Suprapubic skin (tissue), 4 donors: ENCODE measurements at regions not wholly inside any gene's neighbourhood (a gene's known extent, or its start where the extent isn't known, plus 50 kb on each side); places are given as distances from the start of the nearest gene placed in this dataset.

ENCODE experiments used
- DNase-seq, 2 donors: peaks; one replicate each; pipeline ENCODE4 v3.0.0-alpha.2; 2019; ENCODE audit warnings: low spot score in 2 of 2
- H3K27ac ChIP-seq: fragments of 200-600 bp; sonication (generic); one replicate; pipeline ENCODE4 v1.5.1; 2019
- H3K27me3 ChIP-seq: fragments of 200-600 bp; sonication (generic); one replicate; pipeline ENCODE4 v1.5.1; 2019
- H3K36me3 ChIP-seq: fragments of 200-600 bp; sonication (generic); one replicate; pipeline ENCODE4 v1.5.1; 2019
- H3K4me1 ChIP-seq: fragments of 200-600 bp; sonication (generic); one replicate; pipeline ENCODE4 v1.5.1; 2019
- H3K4me3 ChIP-seq: fragments of 200-600 bp; sonication (generic); one replicate; pipeline ENCODE4 v1.5.1; 2019; ENCODE audit warnings: mild to moderate bottlenecking
- H3K9me3 ChIP-seq: fragments of 200-600 bp; sonication (generic); one replicate; pipeline ENCODE4 v1.5.1; 2019
- CTCF ChIP-seq, 2 donors: fragments of 200-600 bp in 1 of 2; fragments of 450-650 bp in 1 of 2; sonication (generic) in 1 of 2; IDR thresholded peaks; one replicate each; pipeline ENCODE4 v1.5.1; 2016 to 2019; ENCODE audit warnings: antibody characterized with exemption in 2 of 2, mild to moderate bottlenecking in 1 of 2, moderate library complexity in 1 of 2
- EP300 ChIP-seq: sonication (generic); formaldehyde crosslinking; IDR thresholded peaks from one replicate; pipeline ENCODE4 v1.6.1; 2017; ENCODE audit warnings: antibody characterized with exemption
- POLR2A ChIP-seq, 2 donors: fragments of 450-650 bp; IDR thresholded peaks; one replicate each; pipeline ENCODE4 v1.6.1; 2017; ENCODE audit warnings: antibody characterized with exemption in 2 of 2, mild to moderate bottlenecking in 2 of 2, moderate library complexity in 2 of 2
- POLR2AphosphoS5 ChIP-seq, 3 donors: sonication (generic); formaldehyde crosslinking; IDR thresholded peaks; one replicate each; pipeline ENCODE4 v1.6.1; 2017; ENCODE audit warnings: antibody characterized with exemption in 3 of 3
- WGBS: methylation state at CpG from one replicate; pipeline ENCODE4 v1.1.5; 2018; 5-methylcytosine and 5-hydroxymethylcytosine counted together

GRCh38 chr12:127663716-127664115, 603.3 kb upstream of the TMEM132C start:
- no peak overlapping the region for H3K27ac ChIP-seq
- H3K4me3 ChIP-seq, result no peak overlapping the region
- H3K4me1 ChIP-seq, result no peaks in the 10 kb centered on the region
- WGBS, result 74% methylated on average over 3 of the region's 3 CpGs
- no peak for TF ChIP-seq POLR2A (IDR thresholded peaks at IDR 0.05)
- TF ChIP-seq CTCF (IDR thresholded peaks at IDR 0.05), result no peak
- TF ChIP-seq EP300, result no peak
- TF ChIP-seq POLR2AphosphoS5 (IDR thresholded peaks at IDR 0.05), result no peak
- no peaks in the 10 kb centered on the region for H3K9me3 ChIP-seq
- H3K27me3 ChIP-seq, result no peaks in the 10 kb centered on the region
- H3K36me3 ChIP-seq, result no peaks in the 10 kb centered on the region
- DNase-seq, result no peak

- 77% methylated on average over 4 of the region's 4 CpGs for WGBS
- TF ChIP-seq CTCF (IDR thresholded peaks at IDR 0.05) (no peak), POLR2AphosphoS5 (IDR thresholded peaks at IDR 0.05) (no peak), EP300 (no peak), POLR2A (IDR thresholded peaks at IDR 0.05) (no peak)
These were observed 602.1 kb upstream of the TMEM132C start for GRCh38 chr12:127664901-127665300.

GRCh38 chr12:127667131-127667685, 599.8 kb upstream of the TMEM132C start:
- Histone ChIP-seq H3K36me3 (no peaks in the 10 kb centered on the region), H3K4me3 (no peak overlapping the region), H3K9me3 (no peaks in the 10 kb centered on the region), H3K4me1 (no peaks in the 10 kb centered on the region), H3K27ac (no peak overlapping the region), H3K27me3 (no peaks in the 10 kb centered on the region)
- 65% methylated on average over 3 of the region's 3 CpGs for WGBS
- no peak for DNase-seq
- no peak for TF ChIP-seq POLR2AphosphoS5 (IDR thresholded peaks at IDR 0.05)
- TF ChIP-seq EP300, result no peak
- TF ChIP-seq POLR2A (IDR thresholded peaks at IDR 0.05), result no peak
- no peak for TF ChIP-seq CTCF (IDR thresholded peaks at IDR 0.05)

More at GRCh38 chr12:127664901-127665300, 602.1 kb upstream of the TMEM132C start:
- no peaks in the 10 kb centered on the region for H3K4me1 ChIP-seq
- H3K36me3 ChIP-seq, result no peaks in the 10 kb centered on the region
- H3K9me3 ChIP-seq, result no peaks in the 10 kb centered on the region
- no peaks in the 10 kb centered on the region for H3K27me3 ChIP-seq
- no peak overlapping the region for H3K27ac ChIP-seq
- H3K4me3 ChIP-seq, result no peak overlapping the region
- DNase-seq, result no peak

- 91% methylated on average over 5 of the region's 5 CpGs for WGBS
- Histone ChIP-seq H3K9me3 (no peaks in the 10 kb centered on the region), H3K36me3 (no peaks in the 10 kb centered on the region), H3K27me3 (no peaks in the 10 kb centered on the region), H3K27ac (no peak overlapping the region), H3K4me3 (no peak overlapping the region), H3K4me1 (no peaks in the 10 kb centered on the region)
- TF ChIP-seq EP300 (no peak), CTCF (IDR thresholded peaks at IDR 0.05) (no peak), POLR2AphosphoS5 (IDR thresholded peaks at IDR 0.05) (no peak), POLR2A (IDR thresholded peaks at IDR 0.05) (no peak)
- DNase-seq, result no peak
These were observed 596.7 kb upstream of the TMEM132C start for GRCh38 chr12:127670294-127670693.

GRCh38 chr12:127670796-127671195, 596.2 kb upstream of the TMEM132C start:
- DNase-seq, result no peak
- Histone ChIP-seq H3K9me3 (no peaks in the 10 kb centered on the region), H3K36me3 (no peaks in the 10 kb centered on the region), H3K27me3 (no peaks in the 10 kb centered on the region), H3K4me1 (no peaks in the 10 kb centered on the region), H3K27ac (no peak overlapping the region), H3K4me3 (no peak overlapping the region)
- no peak for TF ChIP-seq EP300
- 83% methylated on average over 5 of the region's 5 CpGs for WGBS

- WGBS, result 80% methylated on average over 6 of the region's 6 CpGs
These were observed 591.0 kb upstream of the TMEM132C start for GRCh38 chr12:127675936-127676335.

More at GRCh38 chr12:127675936-127676335, 591.0 kb upstream of the TMEM132C start:
- no peaks in the 10 kb centered on the region for H3K27me3 ChIP-seq
- no peak for TF ChIP-seq EP300
- no peak for TF ChIP-seq CTCF (IDR thresholded peaks at IDR 0.05)
- no peak for TF ChIP-seq POLR2A (IDR thresholded peaks at IDR 0.05)
- TF ChIP-seq POLR2AphosphoS5 (IDR thresholded peaks at IDR 0.05), result no peak
- peaks cover 3% of the 10 kb centered on the region for H3K4me1 ChIP-seq
- H3K9me3 ChIP-seq, result no peaks in the 10 kb centered on the region
- DNase-seq, result no peak
- H3K27ac ChIP-seq, result no peak overlapping the region
- no peak overlapping the region for H3K4me3 ChIP-seq
- no peaks in the 10 kb centered on the region for H3K36me3 ChIP-seq
